Natural killer cell treated with Interleukin-12 subunit alpha and Interleukin-12 subunit beta and Interleukin-15 and Interleukin-18, amount 100 ng/mL, for 72 hours (primary cell): ENCODE measurements at regions not wholly inside any gene's neighbourhood (a gene's known extent, or its start where the extent isn't known, plus 50 kb on each side); places are given as distances from the start of the nearest gene placed in this dataset.
"Not testable (repeated sequence)": the region's sequence is repeated elsewhere in the genome, so short reads cannot be mapped to it uniquely, and the experiment has no call there.

Experiments used
- ATAC-seq, 2 donors: fragments of 150-1000 bp; cut with Tn5 transposase in 1 of 2; sonication (Bioruptor Pico), chemical (Tn5 transposase) in 1 of 2; 2 replicates each; pipeline ENCODE4 v1.10.0; 2021
- DNase-seq: peaks from one replicate; pipeline ENCODE4 v3.0.0; 2022; ENCODE audit warnings: low spot score
- H3K27ac Mint-ChIP-seq, 2 donors: 1 replicate in 1 of 2; 2 replicates in 1 of 2; pipeline ENCODE4 v1.8.0; 2022; ENCODE audit warnings: mixed read lengths in 2 of 2, mild to moderate bottlenecking in 1 of 2, moderate library complexity in 1 of 2
- H3K27me3 Mint-ChIP-seq, 2 donors: 1 replicate in 1 of 2; 2 replicates in 1 of 2; pipeline ENCODE4 v1.8.0; 2022; ENCODE audit warnings: mixed read lengths in 2 of 2
- H3K36me3 Mint-ChIP-seq: one replicate; pipeline ENCODE4 v1.8.0; 2022; ENCODE audit warnings: mixed read lengths
- H3K4me1 Mint-ChIP-seq, 2 donors: 1 replicate in 1 of 2; 2 replicates in 1 of 2; pipeline ENCODE4 v1.8.0; 2022; ENCODE audit warnings: low read depth in 2 of 2, mixed read lengths in 2 of 2, mild to moderate bottlenecking in 1 of 2
- H3K4me3 Mint-ChIP-seq: one replicate; pipeline ENCODE4 v1.8.0; 2022; ENCODE audit warnings: mixed read lengths
- H3K9me3 Mint-ChIP-seq: 2 replicates; pipeline ENCODE4 v1.8.0; 2022; ENCODE audit warnings: mixed read lengths

GRCh38 chrX:139475432-139475831 is 55.1 kb upstream of the F9 start:
- ATAC-seq: no peak
- no peaks in the 10 kb centered on the region for H3K36me3 Mint-ChIP-seq
- no peak overlapping the region for H3K4me3 Mint-ChIP-seq
- H3K27ac Mint-ChIP-seq: no peak overlapping the region
- no peaks in the 10 kb centered on the region for H3K9me3 Mint-ChIP-seq
- H3K27me3 Mint-ChIP-seq: peaks cover 2 to 10% of the 10 kb centered on the region in 2 donors
- no peak for DNase-seq
- no peaks in the 10 kb centered on the region for H3K4me1 Mint-ChIP-seq

GRCh38 chrX:139461945-139462344 is 68.6 kb upstream of the F9 start:
- H3K27me3 Mint-ChIP-seq: peaks cover 0 to 15% of the 10 kb centered on the region in 2 donors
- not testable (repeated sequence) for H3K27ac Mint-ChIP-seq, H3K4me1 Mint-ChIP-seq, DNase-seq, H3K4me3 Mint-ChIP-seq, ATAC-seq, H3K9me3 Mint-ChIP-seq, H3K36me3 Mint-ChIP-seq

GRCh38 chrX:139454743-139455142 is 75.8 kb upstream of the F9 start:
- H3K27ac Mint-ChIP-seq: no peak overlapping the region
- H3K36me3 Mint-ChIP-seq: no peaks in the 10 kb centered on the region
- H3K9me3 Mint-ChIP-seq: no peaks in the 10 kb centered on the region
- H3K27me3 Mint-ChIP-seq: peaks cover 0 to 13% of the 10 kb centered on the region in 2 donors
- no peak for DNase-seq
- H3K4me1 Mint-ChIP-seq: no peaks in the 10 kb centered on the region
- no peak overlapping the region for H3K4me3 Mint-ChIP-seq
- no peak for ATAC-seq

- H3K4me1 Mint-ChIP-seq: no peaks in the 10 kb centered on the region
- H3K27me3 Mint-ChIP-seq: peaks cover 0 to 7% of the 10 kb centered on the region in 2 donors
- H3K9me3 Mint-ChIP-seq: no peaks in the 10 kb centered on the region
- ATAC-seq (no peak), DNase-seq (no peak)
- no peak overlapping the region for H3K4me3 Mint-ChIP-seq
- no peaks in the 10 kb centered on the region for H3K36me3 Mint-ChIP-seq
- no peak overlapping the region for H3K27ac Mint-ChIP-seq
These were observed 81.5 kb upstream of the F9 start for GRCh38 chrX:139448996-139449395.

- ATAC-seq: no peak
- Mint-ChIP-seq H3K27ac (no peak overlapping the region), H3K9me3 (no peaks in the 10 kb centered on the region), H3K4me1 (no peaks in the 10 kb centered on the region), H3K4me3 (no peak overlapping the region), H3K36me3 (no peaks in the 10 kb centered on the region), H3K27me3 (peaks cover 0 to 3% of the 10 kb centered on the region in 2 donors)
- no peak for DNase-seq
These were observed 83.7 kb upstream of the F9 start for GRCh38 chrX:139446832-139447231.

GRCh38 chrX:139429913-139430312 is 100.6 kb upstream of the F9 start:
- Mint-ChIP-seq H3K4me1 (no peaks in the 10 kb centered on the region), H3K4me3 (no peak overlapping the region), H3K36me3 (no peaks in the 10 kb centered on the region), H3K9me3 (no peaks in the 10 kb centered on the region), H3K27me3 (peaks cover 13 to 26% of the 10 kb centered on the region in 2 donors), H3K27ac (no peak overlapping the region)
- DNase-seq: no peak
- ATAC-seq: no peak

GRCh38 chrX:139423186-139423585 is 107.4 kb upstream of the F9 start:
- DNase-seq (no peak), ATAC-seq (no peak)
- Mint-ChIP-seq H3K27me3 (peaks cover 0 to 14% of the 10 kb centered on the region in 2 donors), H3K4me1 (no peaks in the 10 kb centered on the region), H3K27ac (no peak overlapping the region), H3K4me3 (no peak overlapping the region), H3K36me3 (no peaks in the 10 kb centered on the region), H3K9me3 (no peaks in the 10 kb centered on the region)

GRCh38 chrX:139398258-139398657 is 132.3 kb upstream of the F9 start:
- H3K27me3 Mint-ChIP-seq: peaks cover 0 to 11% of the 10 kb centered on the region in 2 donors
- not testable (repeated sequence) for ATAC-seq, H3K4me3 Mint-ChIP-seq, H3K27ac Mint-ChIP-seq, H3K36me3 Mint-ChIP-seq, DNase-seq, H3K4me1 Mint-ChIP-seq, H3K9me3 Mint-ChIP-seq

GRCh38 chrX:139388254-139388653 is 142.3 kb upstream of the F9 start:
- no peaks in the 10 kb centered on the region for H3K36me3 Mint-ChIP-seq
- H3K4me3 Mint-ChIP-seq: no peak overlapping the region
- H3K4me1 Mint-ChIP-seq: no peaks in the 10 kb centered on the region
- ATAC-seq: no peak
- no peaks in the 10 kb centered on the region for H3K9me3 Mint-ChIP-seq
- DNase-seq: no peak
- peaks cover 0 to 6% of the 10 kb centered on the region in 2 donors for H3K27me3 Mint-ChIP-seq
- no peak overlapping the region for H3K27ac Mint-ChIP-seq

- H3K36me3 Mint-ChIP-seq: no peaks in the 10 kb centered on the region
- no peak overlapping the region for H3K27ac Mint-ChIP-seq
- peaks cover 0 to 3% of the 10 kb centered on the region in 2 donors for H3K4me1 Mint-ChIP-seq
- ATAC-seq (peak in 1 of 2 donors; percentile 15), DNase-seq (no peak)
- peaks cover 3% of the 10 kb centered on the region for H3K9me3 Mint-ChIP-seq
- H3K4me3 Mint-ChIP-seq: no peak overlapping the region
- peaks cover 0 to 21% of the 10 kb centered on the region in 2 donors for H3K27me3 Mint-ChIP-seq
These were observed 148.0 kb upstream of the F9 start for GRCh38 chrX:139382529-139382928.

GRCh38 chrX:139376547-139376946 is 154.0 kb upstream of the F9 start:
- peaks cover 0 to 29% of the 10 kb centered on the region in 2 donors for H3K27me3 Mint-ChIP-seq
- H3K4me1 Mint-ChIP-seq, H3K36me3 Mint-ChIP-seq, H3K9me3 Mint-ChIP-seq, H3K4me3 Mint-ChIP-seq, ATAC-seq, H3K27ac Mint-ChIP-seq, DNase-seq: not testable (repeated sequence)

- ATAC-seq: no peak
- peaks cover 0 to 17% of the 10 kb centered on the region in 2 donors for H3K27me3 Mint-ChIP-seq
- H3K27ac Mint-ChIP-seq: no peak overlapping the region
- no peaks in the 10 kb centered on the region for H3K4me1 Mint-ChIP-seq
- no peak for DNase-seq
- no peaks in the 10 kb centered on the region for H3K36me3 Mint-ChIP-seq
- H3K4me3 Mint-ChIP-seq: no peak overlapping the region
- no peaks in the 10 kb centered on the region for H3K9me3 Mint-ChIP-seq
These were observed 170.2 kb upstream of the F9 start for GRCh38 chrX:139360356-139360755.

- H3K9me3 Mint-ChIP-seq, H3K4me3 Mint-ChIP-seq, DNase-seq, H3K4me1 Mint-ChIP-seq, ATAC-seq, H3K36me3 Mint-ChIP-seq, H3K27ac Mint-ChIP-seq: not testable (repeated sequence)
- H3K27me3 Mint-ChIP-seq: peaks cover 14% of the 10 kb centered on the region in 2 donors
These were observed 187.9 kb upstream of the F9 start for GRCh38 chrX:139342594-139342991.

GRCh38 chrX:139341855-139342593 is 188.5 kb upstream of the F9 start:
- H3K27ac Mint-ChIP-seq, H3K9me3 Mint-ChIP-seq, H3K36me3 Mint-ChIP-seq, H3K4me1 Mint-ChIP-seq, ATAC-seq, H3K4me3 Mint-ChIP-seq, DNase-seq: not testable (repeated sequence)
- peaks cover 14% of the 10 kb centered on the region in 2 donors for H3K27me3 Mint-ChIP-seq

GRCh38 chrX:139332441-139332840 is 198.1 kb upstream of the F9 start:
- H3K4me1 Mint-ChIP-seq: no peaks in the 10 kb centered on the region
- H3K27me3 Mint-ChIP-seq: peaks cover 0 to 10% of the 10 kb centered on the region in 2 donors
- no peak for ATAC-seq
- DNase-seq: no peak
- no peak overlapping the region for H3K27ac Mint-ChIP-seq
- H3K36me3 Mint-ChIP-seq: no peaks in the 10 kb centered on the region
- no peak overlapping the region for H3K4me3 Mint-ChIP-seq
- H3K9me3 Mint-ChIP-seq: no peaks in the 10 kb centered on the region
